ENCODE measurements at regions not wholly inside any gene's neighbourhood (a gene's known extent, or its start where the extent isn't known, plus 50 kb on each side); places are given as distances from the start of the nearest gene placed in this dataset.

- no peak for DNase-seq (ENCODE audit: low read depth in 2 of 2)
Observed at GRCh38 chr10:14468023-14468441, 137.3 kb upstream of the FRMD4A start.

DNA sequence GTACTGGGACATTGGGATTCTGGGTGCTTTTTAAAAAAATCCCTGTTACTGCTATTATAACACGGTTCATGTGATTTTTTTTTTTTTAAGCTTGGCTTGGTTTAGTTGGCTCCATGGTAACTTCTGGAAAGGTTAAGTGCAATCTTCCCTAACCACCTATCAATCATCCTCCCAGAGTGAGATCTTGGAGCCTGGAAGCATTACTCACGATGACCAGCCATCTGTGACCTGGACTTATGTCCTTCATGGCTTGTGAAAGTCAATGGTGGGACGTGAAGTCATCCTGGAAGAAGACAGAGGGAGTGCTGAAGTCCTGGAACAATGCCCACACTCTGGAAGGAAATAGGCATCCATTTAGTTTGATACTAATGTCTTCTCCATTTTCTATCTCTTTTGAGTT, 135.5 kb upstream of the FRMD4A start:
- no peak for DNase-seq (ENCODE audit: low read depth in 2 of 2)

DNA sequence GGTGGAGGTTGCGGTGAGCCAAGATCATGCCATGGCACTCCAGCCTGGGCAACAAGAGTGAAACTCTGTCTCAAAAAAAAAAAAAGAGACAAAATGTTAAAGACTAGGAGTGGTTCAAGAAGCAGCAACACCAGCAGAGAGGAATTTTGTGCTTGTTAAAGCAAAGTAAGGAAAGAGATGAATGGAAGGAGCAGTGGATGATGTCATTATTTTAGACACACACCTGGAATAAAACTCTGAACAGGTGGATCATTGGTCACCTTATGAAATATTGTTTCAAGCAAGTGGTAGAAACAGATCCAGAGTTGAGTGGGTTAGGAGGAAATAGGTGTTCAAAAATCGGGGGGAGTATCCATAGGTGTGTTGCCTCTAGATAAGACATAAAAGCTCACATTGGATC, 129.7 kb upstream of the FRMD4A start:
- DNase-seq (ENCODE audit: low read depth in 2 of 2): no peak

DNA sequence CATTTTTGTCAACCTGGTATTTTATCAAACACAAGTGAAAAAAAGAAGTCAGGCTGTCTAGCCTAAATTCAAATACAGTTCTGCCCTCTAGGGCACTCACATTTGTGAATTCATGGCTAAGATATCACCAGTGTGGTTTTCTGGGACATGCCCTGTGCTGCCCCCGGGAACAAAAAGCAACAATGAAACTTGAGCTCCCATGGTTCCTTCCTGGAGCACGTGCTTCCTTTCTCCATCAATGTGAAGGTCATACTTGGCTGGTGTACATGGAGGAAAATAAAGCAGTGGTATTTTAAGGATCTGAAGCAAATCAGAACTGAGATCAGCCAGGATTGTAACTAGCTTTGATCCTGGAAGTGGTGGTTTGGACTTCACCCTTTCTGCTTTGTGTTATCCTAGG, 128.9 kb upstream of the FRMD4A start:
- no peak for DNase-seq (ENCODE audit: low read depth in 2 of 2)

DNA sequence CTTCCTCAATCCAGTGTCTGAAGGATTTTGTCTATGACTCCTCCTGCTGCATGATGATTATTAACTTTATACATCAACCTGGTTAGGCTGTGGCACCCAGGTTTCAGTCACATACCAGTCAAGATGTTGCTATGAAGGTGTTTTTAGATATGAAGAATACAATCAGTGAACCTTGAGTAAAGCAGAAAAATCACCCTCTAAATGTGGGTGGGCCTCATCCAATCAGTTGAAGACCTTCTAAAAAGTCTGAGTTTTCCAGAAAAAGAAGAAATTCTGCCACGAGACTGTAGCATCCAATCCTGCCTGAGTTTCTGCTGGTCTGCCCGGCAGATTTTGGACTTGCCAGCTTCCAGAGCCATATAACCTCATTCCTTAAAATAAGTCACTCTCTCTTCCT, 126.1 kb upstream of the FRMD4A start:
- DNase-seq (ENCODE audit: low read depth in 2 of 2): no peak

DNA sequence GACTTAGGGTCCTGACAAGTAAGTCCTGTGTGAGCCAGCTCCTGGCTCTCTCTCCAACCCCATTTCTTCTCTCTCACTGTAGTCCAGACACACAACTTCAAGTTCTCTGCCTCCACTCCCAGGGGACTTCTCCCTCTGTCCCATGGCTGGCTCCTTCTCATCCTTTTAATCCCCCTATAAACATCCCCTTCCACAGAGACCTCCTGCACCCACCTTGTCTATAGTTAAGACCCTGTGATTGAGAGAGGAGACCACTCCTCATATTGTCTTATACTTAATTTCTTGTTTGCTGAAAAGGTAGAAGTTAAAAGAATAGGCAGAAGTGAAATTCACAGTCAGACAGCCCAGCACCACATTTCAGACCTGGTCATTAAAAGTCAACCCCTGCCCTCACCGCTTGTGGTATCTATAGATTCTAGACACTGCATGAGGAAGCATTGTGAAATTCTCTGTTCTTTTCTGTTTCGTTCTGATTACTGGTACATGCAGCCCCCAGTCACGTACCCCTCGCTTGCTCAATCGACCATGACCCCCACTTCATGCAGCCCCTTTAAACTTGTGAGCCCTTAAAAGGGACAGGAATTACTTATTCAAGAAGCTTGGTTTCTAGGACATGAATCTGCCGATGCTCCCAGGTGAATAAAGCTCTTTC, 125.6 kb upstream of the FRMD4A start:
- no peak for DNase-seq (ENCODE audit: low read depth in 2 of 2)

GRCh38 chr10:14454629-14455028, 123.9 kb upstream of the FRMD4A start:
- no peak for DNase-seq (ENCODE audit: low read depth in 2 of 2)

DNA sequence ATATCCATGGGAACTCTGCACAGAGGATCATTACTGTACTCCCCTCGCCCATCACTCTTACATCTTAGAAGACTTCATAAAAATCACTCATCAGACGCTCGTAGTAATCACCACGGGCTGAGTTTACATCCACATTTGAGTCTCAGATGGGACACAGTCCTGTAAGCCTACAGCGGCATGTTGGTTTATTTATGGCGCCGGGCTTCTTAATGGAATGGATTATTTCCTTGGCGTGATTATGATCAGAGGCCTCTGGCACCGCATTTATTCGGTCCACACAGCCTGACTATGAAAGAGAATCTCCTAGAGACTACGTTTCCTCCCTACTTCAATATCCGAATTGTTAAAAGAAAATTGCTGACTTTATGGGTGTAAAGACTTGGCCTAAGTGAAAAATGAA, 123.5 kb upstream of the FRMD4A start:
- DNase-seq (ENCODE audit: low read depth in 2 of 2): no peak

DNA sequence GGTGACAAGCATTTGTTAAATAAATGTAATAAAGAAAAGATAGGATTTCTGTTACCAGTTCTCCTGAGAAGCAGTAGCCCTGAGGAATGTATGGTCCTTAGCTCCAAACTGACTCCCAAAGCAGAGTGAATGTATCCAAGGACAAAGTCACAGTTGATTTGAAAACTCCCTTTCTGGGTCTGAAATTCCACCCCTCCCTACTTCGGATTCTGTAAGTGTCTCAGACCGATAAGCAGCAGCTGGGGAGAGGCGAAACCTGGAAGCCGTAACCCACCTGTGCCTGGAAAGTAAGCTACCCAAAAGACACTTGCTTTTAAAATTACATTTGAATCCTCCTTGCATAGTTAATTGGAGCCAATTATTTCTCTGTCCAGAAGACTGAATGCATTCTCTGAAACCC, 122.9 kb upstream of the FRMD4A start:
- DNase-seq (ENCODE audit: low read depth in 2 of 2): no peak

GRCh38 chr10:14451341-14451740, 120.6 kb upstream of the FRMD4A start:
- no peak for DNase-seq (ENCODE audit: low read depth in 2 of 2)

DNA sequence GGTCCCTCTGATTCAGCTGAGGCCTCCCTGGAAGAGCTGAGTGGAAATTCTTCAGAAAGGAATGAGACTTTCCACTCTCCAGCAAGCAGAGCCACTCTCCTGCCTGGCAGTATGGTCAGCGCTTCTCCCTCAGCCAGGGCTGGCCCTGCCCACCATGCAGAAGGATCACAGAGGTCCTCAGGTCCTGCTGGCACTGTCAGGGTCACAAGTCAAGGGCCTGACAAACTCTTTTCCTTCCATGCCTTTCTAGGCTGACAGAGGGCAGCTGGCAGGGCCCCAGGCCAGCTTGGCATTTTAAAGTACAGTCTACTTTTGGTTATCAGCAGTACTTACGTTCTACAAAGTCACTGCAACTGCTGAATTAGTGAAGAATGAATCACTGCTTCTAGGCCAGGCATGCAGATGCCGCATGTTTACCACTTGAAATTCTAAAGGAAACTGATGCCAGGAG, 119.3 kb upstream of the FRMD4A start:
- no peak for DNase-seq (ENCODE audit: low read depth in 2 of 2)

DNA sequence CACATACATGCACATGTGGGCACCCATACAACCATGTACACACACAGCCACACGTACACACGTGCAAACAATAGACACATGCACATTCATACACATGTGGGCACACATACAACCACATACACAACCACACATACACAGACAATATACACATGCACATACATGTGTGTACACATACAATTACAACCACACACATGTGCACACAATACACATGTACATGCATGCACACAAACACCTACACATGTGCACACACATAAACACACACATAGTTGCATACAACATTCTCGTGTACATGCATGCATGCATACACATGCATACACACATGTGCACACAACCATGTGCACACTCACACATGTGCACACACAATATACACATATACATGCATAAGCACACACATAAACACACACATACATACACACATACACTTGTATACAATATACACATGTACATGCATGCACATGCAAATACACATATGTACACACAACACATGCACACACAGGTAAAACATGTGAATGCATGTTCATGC, 118.6 kb upstream of the FRMD4A start:
- DNase-seq (ENCODE audit: low read depth in 2 of 2): no peak

- no peak for DNase-seq (ENCODE audit: low read depth in 2 of 2)
Observed at GRCh38 chr10:14448197-14448990, 117.7 kb upstream of the FRMD4A start.

DNA sequence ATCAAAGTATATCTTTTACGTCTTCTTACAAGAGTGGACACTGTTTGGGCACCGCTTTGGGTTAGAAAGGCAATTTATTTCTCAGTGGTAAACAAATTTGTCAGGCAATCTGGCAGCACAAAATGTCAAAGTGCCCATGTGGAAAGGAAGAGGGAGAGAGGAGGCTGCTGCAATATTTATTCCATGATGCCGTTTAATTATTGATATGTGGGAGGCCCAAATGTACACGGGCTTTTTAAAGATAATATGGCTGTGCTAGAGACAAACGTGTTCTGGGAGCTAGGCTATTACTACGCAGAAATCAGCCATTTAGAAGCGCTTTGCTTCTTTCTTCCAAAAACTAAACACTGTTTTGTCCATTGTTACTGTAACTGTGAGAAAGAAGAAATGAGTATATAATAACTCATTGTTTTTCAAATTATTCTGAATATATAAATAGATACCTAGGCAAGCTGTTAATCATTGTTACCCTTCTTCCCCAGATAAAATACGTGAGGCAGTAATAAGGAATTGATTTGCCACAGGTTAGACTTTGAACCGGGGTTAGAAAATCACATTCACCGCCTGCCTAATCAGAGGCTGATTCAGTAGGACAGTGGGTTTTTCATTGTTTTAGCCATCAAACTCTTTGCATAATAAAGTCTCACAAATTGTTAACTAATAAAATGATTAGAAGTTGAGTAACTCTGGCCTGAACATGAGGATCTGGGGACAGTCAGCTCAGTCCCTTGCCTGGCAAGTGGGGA, 116.5 kb upstream of the FRMD4A start:
- no peak for DNase-seq (ENCODE audit: low read depth in 2 of 2)

- no peak for DNase-seq (ENCODE audit: low read depth in 2 of 2)
Observed at GRCh38 chr10:14439451-14440259, 108.9 kb upstream of the FRMD4A start.

GRCh38 chr10:14438576-14438975, 107.9 kb upstream of the FRMD4A start:
- no peak for DNase-seq (ENCODE audit: low read depth in 2 of 2)

DNA sequence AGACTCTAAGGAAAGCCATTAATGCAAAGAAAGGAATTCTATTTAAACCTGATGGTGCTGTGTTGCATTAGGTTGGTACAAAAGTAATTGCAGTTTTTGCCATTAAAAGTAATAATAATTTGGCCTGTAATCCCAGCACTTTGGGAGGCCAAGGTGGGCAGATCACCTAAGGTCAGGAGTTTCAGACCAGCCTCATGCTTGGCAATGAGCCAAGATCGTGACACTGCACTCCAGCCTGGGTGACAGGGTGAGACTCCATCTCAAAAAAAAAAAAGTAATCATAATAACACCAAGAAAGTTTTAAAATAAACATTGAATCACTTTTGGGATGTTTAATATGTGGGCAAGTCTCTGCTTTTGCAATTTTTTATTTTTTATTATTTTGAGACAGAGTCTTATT, 107.3 kb upstream of the FRMD4A start:
- DNase-seq (ENCODE audit: low read depth in 2 of 2): no peak

DNA sequence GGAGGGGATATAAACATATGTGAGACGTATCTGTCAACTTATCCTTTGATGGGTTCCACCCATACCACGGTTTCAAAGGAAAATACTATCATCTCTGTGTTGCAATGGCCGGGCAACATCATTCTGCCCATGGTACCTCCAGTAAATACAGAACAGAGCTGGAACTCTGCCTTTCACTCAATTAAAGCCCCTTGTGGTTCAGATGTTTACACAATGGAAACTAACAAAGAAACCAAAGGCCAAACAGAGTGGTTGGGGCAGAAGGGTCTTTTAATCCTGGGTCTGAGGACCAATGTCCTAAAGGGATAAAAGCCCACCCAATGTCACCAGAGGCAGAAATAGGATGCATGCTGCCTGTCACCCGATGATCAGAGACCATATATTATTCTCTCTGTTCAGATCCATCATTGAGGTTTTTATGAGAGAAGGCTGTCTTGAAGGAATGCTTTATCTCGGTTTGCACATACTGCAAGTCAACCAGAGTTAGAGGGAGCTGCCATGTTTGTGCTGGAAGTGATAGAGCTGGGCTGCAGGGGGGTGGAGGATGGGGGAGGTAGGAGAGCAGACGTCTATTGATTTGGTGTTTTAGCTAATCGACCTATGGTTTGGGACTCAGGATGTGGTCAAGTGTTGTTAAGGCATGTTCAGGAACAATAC, 105.4 kb upstream of the FRMD4A start:
- DNase-seq (ENCODE audit: low read depth in 2 of 2): no peak

DNA sequence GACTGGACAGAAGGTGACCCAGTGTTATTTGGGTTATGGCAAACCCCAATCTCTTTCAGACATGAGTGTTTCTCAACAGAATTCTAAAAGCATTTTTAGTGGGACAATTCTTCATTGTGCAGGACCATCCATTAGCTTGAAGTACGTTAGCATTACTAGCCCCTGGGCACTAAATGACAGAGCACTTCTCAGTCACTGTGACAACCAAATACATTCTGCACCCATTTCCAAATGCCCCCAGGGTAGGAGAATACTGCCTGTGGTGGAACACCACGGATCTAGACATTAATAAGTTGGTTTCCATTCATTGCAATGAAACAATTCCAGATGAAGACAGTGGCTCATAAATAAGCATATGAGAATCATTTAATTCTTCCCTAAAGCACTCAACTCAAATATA, 102.4 kb upstream of the FRMD4A start:
- no peak for DNase-seq (ENCODE audit: low read depth in 2 of 2)

- DNase-seq (ENCODE audit: low read depth in 2 of 2): no peak
Observed at GRCh38 chr10:14431868-14432267, 101.1 kb upstream of the FRMD4A start.

GRCh38 chr10:14429043-14429700, 98.4 kb upstream of the FRMD4A start:
- no peak for DNase-seq (ENCODE audit: low read depth in 2 of 2)
